ENCODE measurements at regions not wholly inside any gene's neighbourhood (a gene's known extent, or its start where the extent isn't known, plus 50 kb on each side); places are given as distances from the start of the nearest gene placed in this dataset.

DNA sequence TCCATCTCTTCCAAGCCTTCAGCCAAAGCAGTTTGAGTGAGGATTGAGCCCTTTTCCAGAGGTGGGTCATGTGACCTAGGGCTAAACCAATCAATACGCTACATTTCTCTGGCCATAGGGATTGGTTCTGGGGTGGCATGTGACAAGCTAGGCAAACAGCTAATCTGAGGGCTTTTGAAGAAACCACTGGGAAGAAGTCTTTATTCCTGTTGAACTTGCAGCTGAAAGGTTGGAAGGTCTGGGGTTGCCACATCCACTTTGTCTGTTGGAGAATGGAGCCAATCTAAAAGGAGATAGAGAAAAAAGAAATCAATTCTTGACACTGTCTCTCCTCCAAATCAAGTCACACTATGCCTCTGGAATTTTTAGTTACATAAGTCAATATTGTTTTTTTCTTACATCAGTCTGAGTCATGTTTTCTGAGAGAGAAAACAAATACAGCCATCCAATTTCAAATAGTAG, 637.8 kb upstream of the WWC1 start:
- WGBS, 4 donors = 90 to 100% (median 94%) methylated on average over 1 of the region's 1 CpG
- no peaks in the 10 kb centered on the region for H3K4me1 ChIP-seq (replicated peaks in 1 of 2)
- DNase-seq = no peak
- no peaks in the 10 kb centered on the region for H3K36me3 ChIP-seq (replicated peaks in 1 of 2)
- intact Hi-C loops (cut with DNase I) = no loop called here
- TF ChIP-seq, protein P1, sequence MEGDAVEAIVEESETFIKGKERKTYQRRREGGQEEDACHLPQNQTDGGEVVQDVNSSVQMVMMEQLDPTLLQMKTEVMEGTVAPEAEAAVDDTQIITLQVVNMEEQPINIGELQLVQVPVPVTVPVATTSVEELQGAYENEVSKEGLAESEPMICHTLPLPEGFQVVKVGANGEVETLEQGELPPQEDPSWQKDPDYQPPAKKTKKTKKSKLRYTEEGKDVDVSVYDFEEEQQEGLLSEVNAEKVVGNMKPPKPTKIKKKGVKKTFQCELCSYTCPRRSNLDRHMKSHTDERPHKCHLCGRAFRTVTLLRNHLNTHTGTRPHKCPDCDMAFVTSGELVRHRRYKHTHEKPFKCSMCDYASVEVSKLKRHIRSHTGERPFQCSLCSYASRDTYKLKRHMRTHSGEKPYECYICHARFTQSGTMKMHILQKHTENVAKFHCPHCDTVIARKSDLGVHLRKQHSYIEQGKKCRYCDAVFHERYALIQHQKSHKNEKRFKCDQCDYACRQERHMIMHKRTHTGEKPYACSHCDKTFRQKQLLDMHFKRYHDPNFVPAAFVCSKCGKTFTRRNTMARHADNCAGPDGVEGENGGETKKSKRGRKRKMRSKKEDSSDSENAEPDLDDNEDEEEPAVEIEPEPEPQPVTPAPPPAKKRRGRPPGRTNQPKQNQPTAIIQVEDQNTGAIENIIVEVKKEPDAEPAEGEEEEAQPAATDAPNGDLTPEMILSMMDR (IDR thresholded peaks at IDR 0.05) = no peak
- TF ChIP-seq POLR2A (IDR thresholded peaks at IDR 0.05) = no peak
- no peak overlapping the region for H3K27ac ChIP-seq
- no peaks in the 10 kb centered on the region for H3K27me3 ChIP-seq
- no peak overlapping the region for H3K4me3 ChIP-seq
- no peaks in the 10 kb centered on the region for H3K9me3 ChIP-seq (replicated peaks in 1 of 3)

DNA sequence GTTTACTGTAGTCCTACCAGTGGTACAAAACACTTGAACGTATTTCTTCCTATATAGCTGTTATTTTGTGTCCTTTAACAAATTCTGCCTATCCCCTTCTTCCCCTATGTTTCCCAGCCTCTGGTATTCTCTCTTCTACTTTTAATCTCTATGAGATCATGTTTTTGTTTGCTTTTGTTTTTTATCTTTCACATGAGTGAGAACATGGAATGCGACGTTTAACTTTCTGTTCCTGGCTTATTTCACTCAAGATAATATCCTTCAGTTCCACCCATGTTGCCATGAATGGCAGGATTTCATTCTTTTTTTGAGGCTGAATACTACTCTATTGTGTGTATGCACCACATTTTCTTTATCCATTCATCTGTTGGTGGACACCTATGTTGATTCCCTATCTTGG, 634.4 kb upstream of the WWC1 start:
- Histone ChIP-seq H3K27ac (no peak overlapping the region), H3K27me3 (no peaks in the 10 kb centered on the region), H3K36me3 (replicated peaks in 1 of 2) (no peaks in the 10 kb centered on the region), H3K4me3 (no peak overlapping the region), H3K9me3 (replicated peaks in 1 of 3) (no peaks in the 10 kb centered on the region), H3K4me1 (replicated peaks in 1 of 2) (no peaks in the 10 kb centered on the region)
- no peak for DNase-seq
- 77 to 82% (median 78%) methylated on average over 3 of the region's 3 CpGs for WGBS, 4 donors
- TF ChIP-seq POLR2A (IDR thresholded peaks at IDR 0.05) = no peak
- TF ChIP-seq, protein P1 (IDR thresholded peaks at IDR 0.05) = no peak
- intact Hi-C loops (cut with DNase I) = no loop called here

DNA sequence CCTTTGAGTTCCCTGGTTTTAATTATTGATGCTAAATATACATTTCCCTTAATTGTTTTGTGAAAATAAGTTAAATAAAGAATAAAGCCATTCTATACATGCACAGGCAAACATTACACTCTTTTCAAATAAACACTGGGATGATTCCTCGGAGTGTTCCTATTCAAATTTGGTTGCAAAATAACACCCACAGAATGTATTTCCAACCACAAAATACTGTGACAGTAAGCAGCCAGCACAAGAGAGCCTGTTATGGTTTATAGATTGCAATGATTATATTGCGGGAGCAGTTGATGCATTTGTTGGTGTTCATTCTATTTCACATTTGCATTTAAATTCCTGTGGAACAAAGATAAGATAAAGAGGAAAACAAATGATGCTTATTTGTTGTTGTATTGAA, 632.6 kb upstream of the WWC1 start:
- Histone ChIP-seq H3K27me3 (no peaks in the 10 kb centered on the region), H3K9me3 (replicated peaks in 1 of 3) (no peaks in the 10 kb centered on the region), H3K4me1 (replicated peaks in 1 of 2) (no peaks in the 10 kb centered on the region), H3K4me3 (no peak overlapping the region), H3K36me3 (replicated peaks in 1 of 2) (no peaks in the 10 kb centered on the region), H3K27ac (no peak overlapping the region)
- TF ChIP-seq, protein P1 (IDR thresholded peaks at IDR 0.05) = no peak
- TF ChIP-seq POLR2A (IDR thresholded peaks at IDR 0.05) = no peak
- intact Hi-C loops (cut with DNase I) = no loop called here
- 61 to 84% (median 71%) methylated on average over 2 of the region's 2 CpGs for WGBS, 4 donors
- DNase-seq = no peak

DNA sequence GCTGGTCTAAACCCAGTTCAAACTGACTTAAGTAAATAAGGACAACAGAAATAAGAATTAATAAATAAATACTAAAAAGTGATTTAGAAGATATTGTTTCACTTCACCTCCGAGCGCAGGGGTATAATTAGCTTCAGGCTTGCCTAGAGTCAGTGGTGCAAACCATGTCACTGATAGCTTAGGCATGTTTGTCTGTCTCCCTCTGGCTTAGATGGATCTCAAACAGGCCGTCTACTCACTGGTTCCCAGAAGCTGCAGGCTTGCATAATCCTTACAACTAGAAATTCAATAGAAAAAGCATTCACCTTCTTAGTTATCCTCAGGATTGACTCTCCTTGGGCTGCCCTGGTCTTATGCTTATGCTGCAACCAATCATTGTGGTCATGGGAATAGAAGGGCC, 629.8 kb upstream of the WWC1 start:
- Histone ChIP-seq H3K4me1 (replicated peaks in 1 of 2) (no peaks in the 10 kb centered on the region), H3K27ac (no peak overlapping the region), H3K36me3 (replicated peaks in 1 of 2) (no peaks in the 10 kb centered on the region), H3K4me3 (no peak overlapping the region), H3K27me3 (no peaks in the 10 kb centered on the region), H3K9me3 (replicated peaks in 1 of 3) (no peaks in the 10 kb centered on the region)
- TF ChIP-seq POLR2A (IDR thresholded peaks at IDR 0.05) = no peak
- TF ChIP-seq, protein P1 (IDR thresholded peaks at IDR 0.05) = no peak
- WGBS, 4 donors = 60 to 84% (median 83%) methylated on average over 3 of the region's 3 CpGs
- no peak for DNase-seq
- intact Hi-C loops (cut with DNase I) = no loop called here
